Activated T-cell treated with anti-CD3 and anti-CD28 coated beads for 4 hours (primary cell): ENCODE measurements at regions not wholly inside any gene's neighbourhood (a gene's known extent, or its start where the extent isn't known, plus 50 kb on each side); places are given as distances from the start of the nearest gene placed in this dataset.

ENCODE experiments used
- DNase-seq: peaks from one replicate; pipeline ENCODE4 v3.0.0-alpha.2; 2020

GRCh38 chr2:29974086-29974485 lies 52.7 kb upstream of the ALK start:
- no peak for DNase-seq

DNA sequence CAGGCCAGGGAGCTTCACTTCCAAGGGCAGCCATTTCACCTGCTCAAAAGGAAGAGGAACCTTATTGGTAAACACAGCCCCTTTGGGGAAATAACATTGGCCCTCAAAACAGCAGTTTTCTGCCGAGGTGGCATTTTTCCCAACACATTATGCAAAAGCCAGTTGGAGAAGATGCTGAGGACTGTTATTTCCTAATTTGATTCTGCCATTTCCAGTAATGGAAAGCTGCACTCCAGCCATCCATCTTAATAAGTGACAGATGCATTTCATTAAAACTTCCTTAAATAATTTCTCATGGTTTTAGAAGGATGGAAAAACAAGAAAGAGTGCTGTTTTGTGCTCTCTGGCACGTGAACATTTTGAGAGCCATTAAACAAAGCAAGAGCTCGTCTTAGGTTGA lies 55.9 kb upstream of the ALK start:
- DNase-seq: no peak

- no peak for DNase-seq
Measured at GRCh38 chr2:29981402-29981801, 60.0 kb upstream of the ALK start.

DNA sequence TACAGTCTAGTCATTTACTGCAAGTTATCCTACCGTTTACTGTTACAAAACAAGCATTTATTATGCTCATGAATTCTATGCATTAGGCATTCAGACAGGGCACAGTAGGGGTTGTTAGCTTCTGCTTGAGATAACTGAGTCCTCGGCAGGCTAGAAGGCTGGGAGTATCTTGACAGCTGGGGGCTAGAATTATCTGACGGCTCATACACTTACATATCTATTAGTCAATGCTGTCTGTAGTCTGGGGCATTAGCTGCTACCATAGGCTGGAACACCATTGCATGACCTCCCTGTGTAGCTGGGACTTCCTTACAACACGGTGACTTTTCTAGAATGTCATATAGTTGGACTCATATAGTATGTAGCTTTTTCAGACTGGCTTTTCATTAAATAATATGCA lies 61.9 kb upstream of the ALK start:
- no peak for DNase-seq

GRCh38 chr2:29987146-29987545 lies 65.8 kb upstream of the ALK start:
- DNase-seq: no peak

DNA sequence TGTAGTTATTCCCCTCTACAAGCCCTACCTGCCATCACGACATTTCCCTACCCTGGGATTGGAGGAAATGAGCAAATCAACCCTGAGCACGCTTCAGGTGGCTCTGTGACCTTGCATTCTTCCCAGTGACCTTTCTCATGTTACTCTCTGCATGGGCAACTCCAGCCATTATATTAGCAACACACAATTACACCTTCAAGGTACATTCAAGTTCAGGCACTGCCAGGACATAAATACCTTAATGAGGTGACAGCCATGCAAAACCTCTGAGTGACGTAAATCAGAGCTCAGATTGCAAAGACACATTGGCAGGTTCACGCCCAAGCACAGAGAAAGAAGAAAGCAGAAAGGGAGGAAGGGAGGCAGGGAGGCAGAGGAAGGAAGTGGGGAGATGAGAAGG lies 68.7 kb upstream of the ALK start:
- DNase-seq: no peak

- no peak for DNase-seq
Measured at GRCh38 chr2:29991086-29991485, 69.7 kb upstream of the ALK start.

GRCh38 chr2:29995241-29995640 lies 73.9 kb upstream of the ALK start:
- no peak for DNase-seq

GRCh38 chr2:30003128-30003527 lies 81.7 kb upstream of the ALK start:
- DNase-seq: no peak

GRCh38 chr2:30022444-30023071 lies 101.2 kb upstream of the ALK start:
- DNase-seq: no peak

GRCh38 chr2:30024281-30024680 lies 102.9 kb upstream of the ALK start:
- DNase-seq: no peak

DNA sequence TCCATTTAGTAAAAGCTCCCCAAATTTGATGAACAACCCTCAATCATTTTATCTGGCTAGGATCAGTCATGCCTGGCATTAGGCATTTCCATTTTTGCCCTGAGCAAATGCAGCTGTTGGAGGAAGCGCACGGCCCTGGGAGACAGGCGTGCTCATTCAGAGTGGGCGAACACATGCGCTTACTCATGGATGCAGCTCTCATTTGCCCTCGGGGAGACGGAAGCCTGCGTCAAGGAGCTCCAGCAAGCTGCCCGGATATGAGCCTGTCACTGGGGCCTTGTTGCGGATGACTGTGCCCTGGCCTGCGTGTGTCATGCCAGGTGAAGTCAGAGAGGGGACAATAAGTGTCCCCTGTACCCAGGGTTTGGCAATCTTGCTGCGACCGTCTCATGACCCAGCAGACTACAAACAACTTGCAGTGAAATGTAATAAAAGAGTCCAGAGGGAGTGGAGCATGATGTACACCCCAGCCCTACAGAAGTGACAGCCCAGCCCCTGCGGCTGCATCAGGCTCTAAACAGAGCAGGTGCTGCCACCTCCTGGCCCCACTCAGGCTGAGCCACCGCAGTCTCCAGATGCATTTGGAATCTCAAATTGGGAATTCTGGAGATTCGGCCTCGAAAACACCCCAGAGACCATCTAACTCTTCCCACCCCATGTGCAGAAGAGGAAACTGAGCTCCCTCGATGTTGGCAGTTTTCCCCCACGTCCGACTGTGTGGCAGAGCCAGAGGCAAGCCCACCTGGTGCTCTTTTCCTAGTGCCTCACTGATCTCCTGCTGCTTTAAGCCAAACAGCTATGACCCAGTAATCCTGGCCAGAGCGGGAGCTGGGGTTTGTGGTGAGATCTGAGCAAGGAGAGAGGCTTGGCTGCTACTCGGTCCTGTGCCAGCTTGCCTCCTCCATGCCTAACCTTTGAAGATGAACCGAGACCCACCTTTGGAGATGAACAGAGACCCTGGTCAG lies 105.0 kb upstream of the ALK start:
- DNase-seq: no peak

DNA sequence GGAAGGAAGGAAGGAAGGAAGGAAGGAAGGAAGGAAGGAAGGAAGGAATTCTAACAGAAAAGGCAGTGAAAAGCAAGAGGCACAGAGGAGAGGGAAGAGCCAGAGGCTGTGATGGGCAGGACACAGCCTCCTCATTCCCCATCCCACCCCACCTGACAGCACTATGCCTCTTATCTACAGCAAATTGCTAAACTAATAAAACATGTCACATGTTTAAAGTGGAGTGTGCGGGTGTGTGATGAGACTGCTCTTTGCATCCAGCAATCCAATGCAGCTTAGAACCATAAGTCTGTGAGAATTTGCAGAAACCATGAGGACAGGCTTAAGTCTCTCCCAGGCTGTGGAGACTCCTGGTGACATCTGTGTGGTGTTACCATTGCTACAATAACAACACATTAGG lies 108.4 kb upstream of the ALK start:
- DNase-seq: no peak

- no peak for DNase-seq
Measured at GRCh38 chr2:30030361-30030760, 109.0 kb upstream of the ALK start.

DNA sequence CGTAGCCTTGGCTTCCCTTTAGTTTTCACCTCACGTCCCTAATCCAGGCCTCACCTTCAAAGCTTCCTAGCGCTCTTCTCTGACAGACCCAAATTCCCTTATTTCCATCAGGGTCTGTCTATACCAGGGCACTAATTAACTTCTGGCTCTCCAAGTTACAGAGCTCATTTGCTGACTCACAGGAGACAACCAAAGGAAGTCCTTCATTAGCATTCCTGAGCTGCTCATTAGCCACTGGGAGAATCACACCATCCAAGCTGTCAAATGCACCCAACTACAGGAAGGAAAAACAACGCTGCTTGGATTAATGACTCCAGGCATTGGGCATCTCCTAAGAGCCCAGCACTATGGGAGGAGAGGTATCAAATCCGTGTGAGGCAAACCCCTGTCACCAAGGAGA lies 109.8 kb upstream of the ALK start:
- no peak for DNase-seq

DNA sequence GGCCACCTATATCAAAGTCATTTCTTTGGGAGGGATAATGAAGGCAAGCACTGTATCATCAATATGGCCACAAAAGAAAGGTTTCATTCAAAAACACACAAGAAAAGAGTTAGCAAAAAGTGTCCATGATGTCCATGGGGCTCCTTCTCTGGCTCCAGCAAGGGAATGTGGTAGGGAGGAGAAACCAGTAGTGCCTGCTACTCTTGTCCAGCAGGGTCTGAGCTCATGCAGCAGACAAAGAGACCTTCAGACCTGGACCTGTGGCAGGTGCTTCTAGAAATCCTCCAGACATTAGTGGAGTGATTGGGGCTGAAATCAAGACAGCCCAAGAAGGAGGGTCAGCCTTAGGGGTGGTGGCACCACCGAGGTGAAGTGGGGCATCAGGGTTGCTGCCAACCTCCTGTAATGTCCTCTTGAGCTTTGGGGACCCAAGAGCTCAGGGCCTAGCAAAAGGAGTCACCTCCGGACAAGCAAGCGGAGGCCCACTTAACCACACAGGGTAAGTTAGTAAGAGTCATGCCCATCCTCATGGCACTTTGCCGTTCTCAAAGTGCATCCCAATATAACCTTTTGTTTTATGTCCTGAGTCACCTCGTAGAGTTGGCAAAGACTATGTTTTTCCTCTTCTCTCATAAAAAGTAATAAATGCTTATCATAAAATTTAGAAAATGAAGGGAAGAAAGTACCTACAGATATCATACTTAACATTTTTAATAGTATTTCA lies 112.6 kb upstream of the YPEL5 start:
- no peak for DNase-seq

DNA sequence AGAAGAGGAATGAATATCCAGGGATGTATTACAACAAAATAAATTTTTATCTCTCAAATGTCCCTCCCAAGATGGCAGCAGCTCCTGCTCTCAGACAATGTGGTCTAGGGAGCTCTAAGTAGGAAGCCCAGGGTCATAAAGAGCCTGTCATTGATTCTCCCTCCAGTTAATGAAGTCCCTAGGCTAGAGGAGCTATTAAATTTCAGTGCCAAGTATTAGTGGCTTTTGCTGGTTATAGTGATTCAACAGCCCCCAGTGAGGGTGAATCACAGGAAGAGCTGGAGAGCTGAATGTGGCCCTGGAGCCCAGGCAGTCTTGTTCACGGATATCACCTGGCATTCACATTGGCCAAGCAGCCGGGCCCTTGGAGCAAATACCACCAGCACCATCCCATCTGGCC lies 109.8 kb upstream of the YPEL5 start:
- no peak for DNase-seq

DNA sequence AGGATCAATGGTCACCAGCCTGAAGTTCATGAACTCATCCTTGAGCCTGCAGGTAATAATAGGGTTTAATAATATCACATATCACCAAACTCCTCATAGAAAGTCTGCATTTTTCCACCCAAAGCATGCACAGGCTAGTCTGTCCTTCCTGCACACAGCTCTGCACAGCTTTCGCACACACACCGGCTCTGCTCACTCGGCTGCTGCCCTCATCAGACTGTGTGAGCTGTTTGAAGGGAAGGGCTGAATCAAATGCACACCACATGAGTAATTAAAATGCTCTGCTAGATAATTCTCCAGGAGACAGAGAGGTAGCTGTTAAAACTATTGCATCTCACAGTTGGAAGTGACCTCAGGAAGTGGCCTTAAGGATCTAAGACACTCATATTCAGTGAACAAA lies 108.4 kb upstream of the YPEL5 start:
- DNase-seq: no peak

GRCh38 chr2:30039101-30039500 lies 107.7 kb upstream of the YPEL5 start:
- no peak for DNase-seq

DNA sequence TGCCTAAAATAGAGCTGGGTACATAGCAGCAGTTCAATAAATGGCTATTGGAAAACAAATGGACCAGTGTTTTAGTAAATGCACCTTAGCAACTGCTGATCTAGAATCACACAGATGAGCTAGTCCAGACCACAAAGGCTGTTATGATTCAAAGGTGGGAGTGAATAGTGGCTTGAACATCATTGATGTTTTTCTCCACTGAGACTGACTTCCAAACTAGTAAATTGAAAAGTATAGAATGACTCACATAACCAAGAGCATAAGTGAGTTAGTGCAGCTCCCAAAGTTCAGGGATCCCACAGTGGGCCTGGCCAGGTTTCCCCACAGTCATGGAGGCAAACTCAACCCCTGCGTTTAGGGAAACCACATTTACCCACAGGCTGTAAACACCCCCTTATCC lies 106.7 kb upstream of the YPEL5 start:
- DNase-seq: no peak

- no peak for DNase-seq
Measured at GRCh38 chr2:30041884-30042283, 104.9 kb upstream of the YPEL5 start.

DNA sequence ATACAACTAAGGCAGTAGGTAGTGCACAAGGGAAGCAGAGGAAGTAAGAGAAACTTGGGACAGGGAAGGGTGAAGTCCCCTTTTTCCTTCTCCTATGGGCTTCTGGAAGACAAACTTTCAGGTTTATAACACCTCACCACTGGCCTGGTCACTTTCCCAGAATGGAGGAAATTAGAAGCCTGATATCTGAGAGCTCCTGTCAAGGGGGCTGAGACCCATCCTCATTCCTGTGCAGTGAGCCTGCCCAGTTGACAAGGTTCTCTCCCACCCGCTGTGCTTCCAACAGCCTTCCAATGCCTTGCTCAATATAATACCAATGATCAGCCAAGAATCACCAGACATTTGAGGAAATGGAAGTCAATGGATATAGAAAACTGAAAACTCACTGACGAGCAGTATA lies 100.4 kb upstream of the YPEL5 start:
- DNase-seq: no peak

- DNase-seq: no peak
Measured at GRCh38 chr2:30046979-30047378, 99.8 kb upstream of the YPEL5 start.

DNA sequence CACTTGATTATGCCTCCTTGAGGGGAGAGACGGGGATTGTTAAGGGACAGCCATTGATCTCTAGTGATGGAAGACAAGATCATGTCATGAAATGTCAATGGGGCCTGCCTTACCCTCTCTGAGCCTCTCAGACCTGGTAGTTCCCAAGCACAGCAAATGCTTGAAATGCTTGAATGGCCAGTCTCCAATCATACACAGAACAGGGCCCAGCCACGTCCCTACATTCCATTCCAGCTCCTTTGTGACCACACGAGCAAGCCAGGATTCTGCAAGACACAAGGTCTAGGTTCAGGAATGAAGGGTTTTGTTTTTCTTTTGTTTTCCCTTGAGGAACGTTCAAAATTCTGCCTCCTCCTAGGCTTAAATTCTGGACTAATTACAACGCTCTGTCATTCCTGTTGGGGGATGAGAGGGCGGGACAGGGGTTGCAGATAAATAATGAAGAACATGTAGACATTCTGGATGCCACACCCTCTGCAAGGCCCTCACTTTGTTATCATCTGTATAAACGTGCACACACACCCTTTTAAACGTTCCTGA lies 98.1 kb upstream of the YPEL5 start:
- DNase-seq: no peak
